Stimulated activated naive CD4-positive, alpha-beta T cell treated with Interleukin-2 at 50 U/mL for 16 hours (primary cell): ENCODE measurements at regions not wholly inside any gene's neighbourhood (a gene's known extent, or its start where the extent isn't known, plus 50 kb on each side); places are given as distances from the start of the nearest gene placed in this dataset.

Experiments used
- DNase-seq: peaks from one replicate; lab custom pipeline; 2025; lab: John Stamatoyannopoulos, UW

GRCh38 chr10:24128066-24128730 is 80.7 kb upstream of the KIAA1217 start:
- no peak for DNase-seq

GRCh38 chr10:24132741-24133140 is 76.2 kb upstream of the KIAA1217 start:
- no peak for DNase-seq

- DNase-seq: no peak
Measured at GRCh38 chr10:24133835-24134234, 75.1 kb upstream of the KIAA1217 start.

- DNase-seq: no peak
Measured at GRCh38 chr10:24136070-24136469, 72.9 kb upstream of the KIAA1217 start.

- DNase-seq: no peak
Measured at GRCh38 chr10:24147321-24147720, 61.6 kb upstream of the KIAA1217 start.

- no peak for DNase-seq
Measured at GRCh38 chr10:24149640-24150039, 59.3 kb upstream of the KIAA1217 start.

GRCh38 chr10:24150853-24151252 is 58.1 kb upstream of the KIAA1217 start:
- no peak for DNase-seq

- DNase-seq: no peak
Measured at GRCh38 chr10:24152270-24152669, 56.7 kb upstream of the KIAA1217 start.

GRCh38 chr10:24153031-24153430 is 55.9 kb upstream of the KIAA1217 start:
- no peak for DNase-seq

GRCh38 chr10:24153537-24153936 is 55.4 kb upstream of the KIAA1217 start:
- DNase-seq: no peak

- DNase-seq: no peak
Measured at GRCh38 chr10:24156686-24157085, 52.3 kb upstream of the KIAA1217 start.

- no peak for DNase-seq
Measured at GRCh38 chr10:24157567-24157966, 51.4 kb upstream of the KIAA1217 start.
